HG03378 (cell line): ENCODE measurements at regions not wholly inside any gene's neighbourhood (a gene's known extent, or its start where the extent isn't known, plus 50 kb on each side); places are given as distances from the start of the nearest gene placed in this dataset.
"Not testable (repeated sequence)": the region's sequence is repeated elsewhere in the genome, so short reads cannot be mapped to it uniquely, and the experiment has no call there.

Experiments
- ATAC-seq: cut with Tn5 transposase; IDR thresholded peaks from one replicate; pipeline ENCODE4 v1.9.1; 2021; ENCODE audit warnings: mild to moderate bottlenecking, moderate library complexity; ENCODE audit not compliant: unreplicated experiment

DNA sequence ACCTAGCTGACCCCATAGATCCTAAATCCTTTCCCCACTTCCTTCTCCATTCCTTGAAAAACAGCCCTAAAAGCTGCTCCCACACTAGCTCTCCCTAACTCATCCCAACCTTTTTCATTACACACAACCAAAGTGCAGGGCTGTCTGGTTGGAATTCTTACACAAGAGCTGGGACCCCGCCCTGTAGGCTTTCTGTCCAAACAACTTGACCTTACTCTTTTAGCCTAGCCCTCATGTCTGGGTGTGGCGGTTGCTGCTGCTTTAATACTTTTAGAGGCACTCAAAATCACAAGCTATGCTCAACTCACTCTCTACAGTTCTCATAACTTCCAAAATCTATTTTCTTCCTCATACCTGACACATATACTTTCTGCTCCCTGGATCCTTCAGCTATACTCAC lies 93.9 kb upstream of the TRIM24 start:
- not testable (repeated sequence) for ATAC-seq

DNA sequence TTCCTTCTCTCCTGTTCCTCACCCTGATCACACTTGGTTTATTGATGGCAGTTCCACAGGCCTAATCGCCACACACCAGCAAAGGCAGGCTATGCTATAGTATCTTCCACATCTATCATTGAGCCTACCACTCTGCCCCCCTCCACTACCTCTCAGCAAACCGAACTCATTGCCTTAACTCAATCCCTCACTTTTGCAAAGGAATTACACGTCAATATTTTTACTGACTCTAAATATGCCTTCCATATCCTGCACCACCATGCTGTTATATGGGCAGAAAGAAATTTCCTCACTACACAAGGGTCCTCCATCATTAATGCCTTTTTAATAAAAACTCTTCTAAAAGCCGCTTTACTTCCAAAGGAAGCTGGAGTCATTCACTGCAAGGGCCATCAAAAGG lies 93.4 kb upstream of the TRIM24 start:
- not testable (repeated sequence) for ATAC-seq

DNA sequence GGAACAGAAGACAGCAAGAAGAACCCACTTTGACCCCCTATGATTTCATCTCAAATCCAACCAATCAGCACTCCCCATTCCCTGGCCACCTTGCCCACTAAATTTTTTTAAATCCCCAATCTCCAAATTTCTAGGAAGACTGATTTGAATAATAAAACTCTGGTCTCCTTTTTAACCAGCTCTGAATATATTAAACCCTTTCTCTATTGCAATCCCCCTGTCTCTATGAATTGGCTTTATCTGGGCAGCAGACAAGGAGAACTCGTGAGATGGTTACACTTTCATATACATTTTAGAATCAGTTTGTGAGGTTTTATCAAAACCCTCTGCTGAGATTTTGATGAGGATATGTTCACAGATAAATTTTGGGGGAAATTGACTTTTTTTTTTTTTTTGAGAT lies 90.3 kb upstream of the TRIM24 start:
- no peak for ATAC-seq

DNA sequence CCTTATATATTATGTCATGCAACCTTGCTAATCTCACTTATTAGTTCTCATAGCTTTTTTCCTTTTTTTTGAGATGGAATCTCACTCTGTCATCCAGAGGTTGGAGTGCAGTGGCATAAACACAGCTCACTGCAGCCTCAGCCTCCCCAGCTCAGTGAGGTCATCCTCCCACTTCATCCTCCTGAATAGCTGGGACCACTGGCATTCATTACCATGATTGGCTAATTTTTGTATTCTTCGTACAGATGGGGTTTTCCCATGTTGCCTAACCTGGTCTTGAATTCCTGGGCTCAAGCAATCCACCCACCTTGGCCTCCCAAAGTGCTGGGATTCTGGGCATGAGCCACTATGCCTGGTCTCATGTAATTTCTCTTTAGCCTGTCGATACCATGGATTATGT lies 89.1 kb upstream of the TRIM24 start:
- no peak for ATAC-seq

DNA sequence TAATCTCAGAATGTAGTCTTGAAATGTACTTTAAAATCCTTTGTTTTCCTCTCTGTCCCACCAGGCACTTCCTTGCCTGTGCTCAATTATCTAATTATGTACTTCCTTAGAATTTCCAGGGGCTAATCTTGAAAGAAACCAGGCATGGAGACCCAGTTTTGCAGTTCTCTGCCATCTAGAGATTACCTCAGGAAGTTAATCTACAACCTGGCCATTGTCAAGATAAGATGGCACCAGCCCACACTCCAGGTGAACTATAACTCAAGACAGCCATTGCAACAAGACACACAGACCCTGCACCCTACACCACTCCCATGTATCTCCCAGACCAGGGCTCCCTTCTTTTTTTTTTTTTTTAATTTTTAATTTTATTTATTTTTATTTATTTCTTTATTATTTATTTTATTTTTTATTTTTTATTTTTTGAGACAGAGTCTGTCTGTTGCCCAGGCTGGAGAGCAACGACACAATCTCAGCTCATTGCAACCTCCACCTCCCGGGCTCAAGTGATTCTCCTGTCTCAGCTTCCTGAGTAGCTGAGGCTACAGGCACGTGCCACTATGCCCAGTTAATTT lies 85.9 kb upstream of the TRIM24 start:
- no peak for ATAC-seq

DNA sequence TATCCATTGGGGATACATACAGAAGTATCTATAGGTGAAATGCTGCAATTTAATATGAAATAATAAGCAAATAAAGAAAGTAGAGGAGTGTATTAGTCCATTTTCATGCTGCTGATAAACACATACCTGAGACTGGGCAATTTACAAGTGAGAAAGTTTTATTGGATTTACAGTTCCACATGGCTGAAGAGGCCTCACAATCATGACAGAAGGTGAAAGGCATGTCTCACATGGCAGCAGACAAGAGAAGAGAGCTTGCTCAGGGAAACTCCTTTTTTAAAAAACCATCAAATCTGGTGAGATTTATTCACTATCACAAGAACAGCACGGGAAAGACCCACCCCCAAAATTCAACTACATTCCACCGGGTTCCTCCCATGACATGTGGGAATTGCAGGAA lies 82.8 kb upstream of the TRIM24 start:
- ATAC-seq: no peak

DNA sequence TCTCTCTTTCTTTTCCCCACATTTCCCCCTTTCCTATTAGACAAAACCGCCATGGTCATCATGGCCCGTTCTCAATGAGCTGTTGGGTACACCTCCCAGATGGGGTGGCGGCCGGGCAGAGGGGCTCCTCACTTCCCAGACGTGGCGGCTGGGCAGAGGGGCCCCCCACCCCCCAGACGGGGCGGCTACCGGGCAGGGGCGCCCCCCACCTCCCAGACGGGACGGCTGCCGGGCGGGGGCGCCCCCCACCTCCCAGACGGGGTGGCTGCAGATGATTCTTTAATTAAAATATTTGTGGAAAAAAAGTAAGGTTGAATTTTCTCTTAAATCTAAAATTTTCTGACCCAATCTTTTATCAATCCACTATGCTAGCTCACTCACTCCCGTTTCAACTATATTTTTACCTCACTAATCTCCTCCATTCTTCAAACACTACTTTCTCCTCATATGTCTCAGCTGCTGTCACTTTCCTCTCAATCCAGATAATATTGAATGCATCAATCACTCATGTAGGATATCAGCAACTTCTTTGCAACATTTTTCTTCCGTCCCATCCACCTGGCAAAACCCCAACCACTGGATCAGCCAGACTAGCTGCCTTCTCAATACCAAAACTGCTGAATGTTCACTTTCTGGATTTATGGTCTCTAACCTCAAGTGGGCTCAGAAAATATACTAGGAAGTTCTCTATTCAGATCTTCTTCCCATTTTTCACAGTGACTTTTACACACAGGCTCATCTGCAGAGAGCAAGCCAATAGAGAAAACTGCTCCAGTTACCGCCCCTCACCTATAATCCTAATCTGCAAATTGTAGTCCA lies 81.1 kb upstream of the TRIM24 start:
- no peak for ATAC-seq

DNA sequence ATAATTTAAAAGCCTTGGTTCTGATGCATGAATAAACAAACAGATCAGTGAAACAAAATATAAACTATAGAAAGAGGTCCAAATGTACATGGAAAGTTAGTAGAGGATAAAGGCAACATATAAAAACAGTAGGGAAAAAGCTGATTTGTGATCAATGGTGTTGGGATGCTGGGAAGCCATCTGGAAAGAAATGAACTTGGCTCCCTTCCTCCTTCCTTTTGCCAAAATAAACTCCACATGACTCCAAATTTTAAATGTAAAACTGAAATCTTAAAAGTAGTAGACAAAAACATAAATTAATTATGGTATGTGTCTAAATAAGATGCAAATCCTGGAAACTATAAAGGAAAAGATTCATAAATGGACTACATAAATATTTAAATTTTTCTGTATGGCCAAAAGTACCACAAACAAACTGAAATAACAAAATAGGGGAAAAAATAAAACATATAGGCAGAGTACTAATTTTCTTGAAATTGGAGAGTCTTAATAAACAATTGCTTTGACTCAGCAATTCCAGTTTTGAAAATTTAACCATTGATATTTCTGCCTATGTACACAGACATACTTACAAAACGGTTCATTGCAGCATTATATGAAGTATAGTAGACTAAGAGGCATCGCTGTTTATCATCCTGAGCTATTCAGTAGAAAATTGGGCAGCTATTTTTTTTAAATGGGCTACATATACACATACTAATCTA lies 77.0 kb upstream of the TRIM24 start:
- ATAC-seq: no peak

DNA sequence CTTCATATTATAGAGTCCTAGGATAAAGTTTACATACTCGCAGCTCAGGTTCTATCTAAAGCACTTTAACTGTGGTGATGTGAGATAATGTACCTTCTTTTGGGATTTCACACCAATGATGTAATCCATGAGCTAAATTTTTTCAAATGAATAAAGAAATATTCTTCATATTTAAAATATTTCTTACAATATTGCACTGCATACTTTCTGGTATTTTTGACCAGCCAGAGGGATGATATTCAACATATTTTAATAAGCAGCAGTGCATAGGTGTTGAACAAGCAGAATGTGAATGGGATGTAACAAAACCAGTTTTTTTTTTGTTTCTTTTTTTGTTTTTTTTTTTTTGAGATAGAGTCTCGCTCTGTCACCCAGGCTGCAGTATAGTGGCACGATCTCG lies 73.2 kb upstream of the TRIM24 start:
- no peak for ATAC-seq

DNA sequence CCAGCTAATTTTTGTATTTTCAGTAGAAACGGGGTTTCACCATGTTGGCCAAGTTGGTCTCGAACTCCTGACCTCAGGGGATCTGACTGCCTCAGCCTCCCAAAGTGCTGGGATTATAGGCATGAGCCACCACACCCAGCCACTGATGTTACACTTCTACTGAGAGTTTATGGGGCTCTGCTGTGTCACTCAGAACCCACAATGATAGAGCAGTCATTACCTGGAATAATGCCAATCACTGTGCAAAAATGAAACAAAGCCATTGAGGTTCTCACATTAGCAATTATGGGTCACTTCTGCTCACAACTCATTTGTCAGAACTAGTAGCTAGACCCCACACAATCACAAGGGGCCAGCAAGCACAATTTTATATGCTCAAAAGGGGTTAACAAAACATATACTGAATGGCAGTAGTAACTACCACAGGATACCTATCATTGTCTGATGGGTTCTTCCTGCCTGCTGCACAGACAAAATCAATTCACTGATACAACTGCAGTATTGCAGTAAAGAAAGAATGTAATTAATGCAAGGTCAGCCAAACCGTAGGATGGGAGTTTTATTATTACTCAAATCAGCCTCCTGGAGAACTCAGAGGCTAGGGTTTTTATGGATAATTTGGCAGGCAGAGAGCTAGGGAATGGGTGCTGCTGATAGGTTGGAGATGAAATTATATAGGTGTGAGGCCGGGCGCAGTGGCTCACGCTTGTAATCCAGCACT lies 72.1 kb upstream of the TRIM24 start:
- no peak for ATAC-seq

DNA sequence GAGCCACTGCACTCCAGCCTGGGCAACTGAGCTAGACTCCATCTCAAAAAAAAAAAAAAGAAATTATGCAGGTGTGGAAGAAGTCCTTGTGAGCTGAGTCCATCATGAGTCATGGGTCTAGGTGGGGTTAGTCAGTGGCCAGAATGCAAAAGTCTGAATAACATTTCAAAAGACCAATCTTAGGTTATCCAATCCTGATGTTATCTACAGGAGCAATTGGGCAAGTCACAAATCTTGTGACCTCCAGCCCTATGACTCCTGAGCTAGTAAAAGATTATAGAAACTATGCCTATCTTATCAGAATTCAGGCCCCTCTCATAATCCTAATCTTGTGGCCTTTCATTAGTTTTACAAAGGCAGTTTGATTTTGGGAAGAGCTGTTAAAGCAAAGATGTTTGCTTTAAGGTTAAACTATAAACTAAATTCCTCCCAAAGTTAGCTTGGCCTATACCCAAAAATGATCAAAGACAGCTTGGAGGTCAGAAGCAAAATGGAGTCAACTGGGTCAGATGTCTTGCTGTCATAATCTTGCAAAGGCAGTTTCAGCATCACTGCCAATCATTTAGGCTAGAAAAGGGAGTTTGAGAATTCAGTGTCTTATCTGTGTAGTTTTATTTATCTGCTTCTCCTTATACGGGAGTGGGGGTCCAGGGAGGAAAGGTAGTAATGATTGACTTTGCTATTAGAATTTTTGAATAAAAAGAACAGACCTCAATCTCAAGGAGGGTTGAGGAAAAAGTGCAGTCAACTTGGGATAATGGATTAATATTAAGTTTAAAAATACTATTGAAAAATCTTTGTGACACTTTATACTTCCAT lies 71.2 kb upstream of the TRIM24 start:
- ATAC-seq: no peak

DNA sequence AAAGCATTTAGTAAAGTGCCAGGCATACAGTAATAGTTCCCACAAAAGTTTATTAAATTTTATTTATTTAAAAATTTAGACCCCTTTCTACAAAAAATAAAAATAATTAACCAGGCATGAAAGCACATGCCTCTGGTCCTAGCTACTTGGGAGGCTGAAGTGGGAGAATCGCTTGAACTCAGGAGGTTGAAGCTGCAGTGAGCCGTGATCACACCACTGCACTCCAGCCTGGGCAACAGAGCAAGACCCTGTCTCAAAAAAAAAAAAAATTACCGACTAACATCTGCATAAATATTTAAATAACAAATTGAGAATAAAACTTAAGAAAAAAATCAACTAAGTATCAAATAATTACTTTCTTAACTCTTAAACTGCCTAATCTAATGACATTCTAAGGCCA lies 64.3 kb upstream of the TRIM24 start:
- ATAC-seq: no peak

DNA sequence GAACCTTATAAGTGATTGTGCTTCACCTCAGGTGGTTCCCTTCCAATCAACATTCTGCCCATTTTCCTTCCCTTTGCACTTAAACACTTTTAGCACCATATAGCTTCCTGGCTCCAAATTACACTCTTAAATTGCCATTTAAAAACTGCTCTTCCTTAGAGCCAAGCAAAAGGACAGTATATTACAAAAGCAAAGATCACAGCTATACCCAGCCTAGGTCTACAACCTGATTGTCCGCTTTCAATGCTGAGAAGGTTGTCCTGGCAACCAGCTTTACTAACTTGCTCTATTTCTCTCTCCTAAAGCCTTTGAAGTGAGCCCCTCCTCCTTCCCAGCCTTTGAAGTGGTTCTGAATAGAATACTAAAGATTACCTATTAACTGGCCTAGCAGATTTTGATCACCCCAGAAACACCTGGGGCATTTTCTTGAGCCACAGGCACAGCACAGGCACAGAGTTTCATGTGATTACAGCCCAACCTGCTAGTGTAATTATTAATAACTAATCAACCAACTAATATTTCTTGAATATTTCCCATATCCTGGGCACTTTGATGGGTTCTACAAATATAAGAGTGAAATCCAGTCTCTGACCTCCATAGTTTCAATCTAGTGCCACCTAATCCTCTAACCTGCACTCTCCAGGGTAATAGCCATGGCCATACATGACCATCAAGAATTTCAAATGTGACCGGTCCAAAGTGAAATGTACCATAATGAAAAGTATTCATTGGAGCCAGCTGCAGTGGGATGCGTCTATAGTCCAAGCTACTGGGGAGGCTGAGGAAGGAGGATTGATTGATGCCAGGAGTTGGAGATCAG lies 63.6 kb upstream of the TRIM24 start:
- ATAC-seq: peak; percentile 97

DNA sequence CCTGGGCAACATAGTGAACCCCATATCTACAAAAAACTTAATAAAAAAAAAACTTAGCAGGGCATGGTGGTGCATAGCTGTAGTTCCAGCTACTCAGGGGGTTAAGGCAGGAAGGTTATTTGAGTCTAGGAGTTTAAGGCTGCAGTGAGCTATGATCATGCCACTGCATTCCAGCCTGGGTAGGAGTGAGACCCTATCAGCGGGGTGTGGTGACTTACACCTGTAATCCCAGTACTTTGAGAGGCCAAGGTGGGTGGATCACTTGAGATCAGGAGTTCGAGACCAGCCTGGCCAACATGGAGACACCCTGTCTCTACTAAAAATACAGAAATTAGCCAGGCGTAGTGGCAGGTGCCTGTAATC lies 63.0 kb upstream of the TRIM24 start:
- ATAC-seq: not testable (repeated sequence)

DNA sequence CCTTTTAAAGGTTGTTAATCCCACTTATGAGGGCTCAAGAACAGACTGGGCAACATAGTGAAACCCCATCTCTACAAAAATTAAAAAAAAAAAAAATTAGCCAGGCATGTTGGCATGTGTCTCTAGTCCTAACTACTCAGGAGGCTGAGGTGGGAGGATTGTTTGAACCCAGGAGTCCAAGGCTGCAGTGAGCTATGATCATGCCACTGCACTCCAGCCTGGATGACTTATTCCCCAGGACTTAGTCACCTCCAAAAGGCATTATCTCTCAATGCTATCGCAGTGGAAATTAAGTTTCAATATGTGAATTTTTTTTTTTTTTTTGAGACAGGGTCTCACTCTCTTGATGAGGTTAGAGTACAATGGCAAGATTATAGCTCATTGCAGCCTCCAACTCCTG lies 61.2 kb upstream of the TRIM24 start:
- ATAC-seq: no peak

DNA sequence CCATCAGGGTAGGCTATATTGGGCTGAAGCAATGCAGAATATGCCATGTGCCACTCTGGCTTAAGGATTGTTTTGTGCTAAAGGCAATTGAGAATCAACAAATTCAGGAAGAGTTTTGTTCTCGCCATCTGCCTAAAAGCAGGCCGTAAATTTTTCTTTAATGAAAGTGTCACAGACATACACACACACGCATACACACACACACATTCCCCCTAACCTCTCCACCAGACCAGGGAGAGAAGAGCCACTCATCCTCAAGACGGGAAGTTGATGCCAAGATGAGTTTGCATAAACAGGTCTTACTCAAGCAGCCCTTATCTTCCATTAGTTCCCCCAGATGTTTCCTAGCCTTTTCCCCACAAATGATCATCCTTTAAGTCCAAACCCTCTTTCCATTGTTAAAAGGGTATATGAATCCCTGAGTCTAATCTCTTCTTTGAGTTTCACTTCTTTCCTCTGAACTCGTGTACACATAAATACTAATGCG lies 59.6 kb upstream of the TRIM24 start:
- no peak for ATAC-seq

DNA sequence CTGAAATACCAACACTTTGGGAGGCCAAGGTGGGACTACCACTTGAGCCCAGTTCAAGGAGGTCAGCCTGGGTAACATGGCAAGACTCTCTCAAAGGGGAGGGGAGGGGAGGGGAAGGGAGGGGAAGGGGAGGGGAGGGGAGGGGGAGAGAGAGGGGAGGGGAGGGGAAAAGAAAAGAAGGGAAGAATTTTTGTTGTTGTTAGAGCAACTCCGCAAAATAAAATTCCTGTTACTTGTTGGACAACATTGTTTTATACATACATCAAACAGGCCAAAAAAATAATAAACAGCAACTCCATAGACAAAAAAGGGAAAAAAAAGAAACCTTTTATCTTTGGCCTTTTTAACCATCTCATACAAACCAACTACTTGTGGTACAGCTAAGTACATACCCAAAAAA lies 57.3 kb upstream of the TRIM24 start:
- ATAC-seq: no peak

DNA sequence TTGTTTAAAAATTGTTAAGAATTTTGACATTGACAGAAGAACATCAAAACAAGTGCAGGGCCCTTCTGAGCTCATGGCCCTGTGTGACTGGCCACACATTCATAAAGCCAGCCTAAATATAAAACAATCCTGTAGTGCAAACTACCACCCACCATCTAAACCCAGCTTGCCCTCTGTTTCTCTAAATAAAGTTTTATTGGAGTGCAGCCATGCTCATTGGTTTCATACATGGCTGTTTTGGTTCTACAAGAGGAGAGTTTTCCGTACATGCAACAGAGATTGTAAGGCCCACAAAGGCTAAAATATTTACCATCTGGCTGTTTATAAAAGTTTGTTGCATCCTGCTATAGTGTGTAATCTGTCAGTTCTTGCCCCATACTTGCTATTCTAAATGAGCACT lies 54.6 kb upstream of the TRIM24 start:
- ATAC-seq: no peak

DNA sequence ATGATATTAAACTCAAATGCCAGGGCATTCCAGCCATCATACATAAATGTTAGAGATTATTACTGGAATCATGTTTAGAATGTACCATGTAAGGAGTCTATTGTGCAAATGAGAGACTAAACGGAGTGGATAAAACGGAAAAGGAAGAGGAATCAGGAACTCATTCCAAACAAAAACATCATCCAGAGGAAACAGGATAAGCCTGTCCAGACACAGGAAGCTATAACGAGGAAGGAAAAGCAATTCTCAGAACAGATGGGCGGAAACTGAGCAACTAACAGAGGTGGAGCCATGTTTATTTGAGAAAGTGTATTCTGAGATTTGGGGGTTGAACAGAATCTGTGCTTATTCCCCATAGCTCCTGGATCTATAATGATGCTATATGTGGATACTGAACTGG lies 52.3 kb upstream of the TRIM24 start:
- no peak for ATAC-seq
